ENCODE measurements at regions not wholly inside any gene's neighbourhood (a gene's known extent, or its start where the extent isn't known, plus 50 kb on each side); places are given as distances from the start of the nearest gene placed in this dataset.

DNA sequence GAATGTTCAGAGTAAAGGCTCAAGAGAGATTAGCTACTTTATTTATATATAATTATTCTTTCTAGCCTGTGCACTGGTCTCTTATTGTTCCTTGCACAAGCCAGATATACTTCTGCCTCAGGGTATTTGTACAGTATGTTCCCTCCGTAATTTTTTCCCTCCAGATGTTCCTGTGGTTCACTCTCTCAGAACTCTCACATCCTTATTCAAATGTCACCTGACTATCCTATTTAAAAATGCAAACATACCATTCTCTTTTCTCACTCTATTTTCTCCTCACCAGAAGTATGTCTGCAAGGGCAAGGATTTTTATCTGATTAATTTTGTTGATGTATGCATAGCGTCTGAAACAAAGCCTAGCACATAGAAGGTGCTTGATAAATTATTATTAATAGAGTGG lies 64.0 kb upstream of the CERS6 start:
- intact Hi-C loops (cut with micrococcal nuclease), result no loop called here
- no peaks in the 10 kb centered on the region for H3K4me1 ChIP-seq (ENCODE audit: control insufficient read depth in 1 of 2, insufficient read depth in 2 of 2, low read length in 2 of 2)
- no peaks in the 10 kb centered on the region for H3K79me2 ChIP-seq (ENCODE audit: insufficient read depth, low read length)
- no peaks in the 10 kb centered on the region for H3K9me3 ChIP-seq (ENCODE audit: control insufficient read depth in 1 of 2, insufficient read depth in 1 of 2, low read depth in 1 of 2, low read length in 2 of 2)
- no peak overlapping the region for H3K4me3 ChIP-seq (replicated peaks in 1 of 2; ENCODE audit: low read depth in 1 of 2, low read length in 2 of 2)
- no peaks in the 10 kb centered on the region for H4K20me1 ChIP-seq (ENCODE audit: insufficient read depth)
- no peaks in the 10 kb centered on the region for H3K27me3 ChIP-seq (ENCODE audit: insufficient read depth, low read length)
- no peak overlapping the region for H3K9ac ChIP-seq (ENCODE audit: low read length)
- DNase-seq (ENCODE audit: low read depth, low spot score) (no peak), ATAC-seq (no peak)
- no peak overlapping the region for H3K27ac ChIP-seq (ENCODE audit: low read depth, low read length)
- no peak overlapping the region for H2AFZ ChIP-seq (ENCODE audit: low read depth, low read length, poor library complexity, severe bottlenecking)
- ChIA-PET POLR2A (no interaction called here), RAD21 (ENCODE audit: low non-redundant PET in 1 of 2, low total read pairs in 2 of 2, uncharacterized antibody in 2 of 2, unreplicated experiment in 2 of 2) (no interaction called here), CTCF (no interaction called here)
- no TSS peak for BruUV-seq (replicated peaks)
- no peak for TF ChIP-seq ZBTB33 (IDR thresholded peaks at IDR 0.05; ENCODE audit: extremely low read depth, insufficient replicate concordance, low read length)
- H3K9me2 ChIP-seq (ENCODE audit: insufficient read depth), result no peaks in the 10 kb centered on the region
- no peaks in the 10 kb centered on the region for H3K36me3 ChIP-seq (ENCODE audit: control insufficient read depth in 1 of 2, insufficient read depth in 2 of 2, low read length in 2 of 2)
- no peak overlapping the region for H3K4me2 ChIP-seq (ENCODE audit: low read length)

- intact Hi-C loops (cut with micrococcal nuclease), result no loop called here
- TF ChIP-seq TCF7L2 (IDR thresholded peaks at IDR 0.05; ENCODE audit: borderline replicate concordance, extremely low read depth, insufficient read depth, insufficient read length) (no peak), RAD21 (IDR thresholded peaks at IDR 0.05; ENCODE audit: low read depth) (no peak), CTCF (IDR thresholded peaks at IDR 0.05 in 2 of 3, conservative IDR thresholded peaks at IDR 0.05 in 1 of 3; ENCODE audit: borderline replicate concordance in 1 of 3, insufficient read depth in 1 of 3, low read depth in 2 of 3, low read length in 2 of 3) (no peak), SRF (IDR thresholded peaks at IDR 0.05; ENCODE audit: low read depth) (no peak), CBX3 (IDR thresholded peaks at IDR 0.05; ENCODE audit: low read depth) (no peak), POLR2AphosphoS5 (IDR thresholded peaks at IDR 0.05; ENCODE audit: low read depth, low read length) (no peak), REST (IDR thresholded peaks at IDR 0.05; ENCODE audit: low read depth) (no peak)
- Histone ChIP-seq H3K4me3 (replicated peaks in 1 of 2; ENCODE audit: low read depth in 1 of 2, low read length in 2 of 2) (no peak overlapping the region), H3K9me3 (ENCODE audit: control insufficient read depth in 1 of 2, insufficient read depth in 1 of 2, low read depth in 1 of 2, low read length in 2 of 2) (no peaks in the 10 kb centered on the region), H3K9ac (ENCODE audit: low read length) (no peak overlapping the region), H2AFZ (ENCODE audit: low read depth, low read length, poor library complexity, severe bottlenecking) (no peak overlapping the region), H3K9me2 (ENCODE audit: insufficient read depth) (no peaks in the 10 kb centered on the region), H3K36me3 (ENCODE audit: control insufficient read depth in 1 of 2, insufficient read depth in 2 of 2, low read length in 2 of 2) (no peaks in the 10 kb centered on the region), H3K27me3 (ENCODE audit: insufficient read depth, low read length) (no peaks in the 10 kb centered on the region), H3K4me1 (ENCODE audit: control insufficient read depth in 1 of 2, insufficient read depth in 2 of 2, low read length in 2 of 2) (no peaks in the 10 kb centered on the region), H3K79me2 (ENCODE audit: insufficient read depth, low read length) (no peaks in the 10 kb centered on the region), H3K27ac (ENCODE audit: low read depth, low read length) (no peak overlapping the region), H3K4me2 (ENCODE audit: low read length) (no peak overlapping the region), H4K20me1 (ENCODE audit: insufficient read depth) (no peaks in the 10 kb centered on the region)
- ChIA-PET RAD21 (ENCODE audit: low non-redundant PET in 1 of 2, low total read pairs in 2 of 2, uncharacterized antibody in 2 of 2, unreplicated experiment in 2 of 2) (no interaction called here), CTCF (no interaction called here), POLR2A (no interaction called here)
- no TSS peak for BruUV-seq (replicated peaks)
- no peak for DNase-seq (ENCODE audit: low read depth, low spot score)
- no peak for ATAC-seq
Observed at GRCh38 chr2:168392797-168393196, 63.3 kb upstream of the CERS6 start.

All from HCT116 (cell line).